GM13977 (cell line): ENCODE measurements at regions not wholly inside any gene's neighbourhood (a gene's known extent, or its start where the extent isn't known, plus 50 kb on each side); places are given as distances from the start of the nearest gene placed in this dataset.

ENCODE experiments used
- DNase-seq: peaks from one replicate; pipeline ENCODE4 v3.0.0; 2012; ENCODE audit warnings: low spot score
- in situ Hi-C: fragments of 300-500 bp; cut with MboI; formaldehyde crosslinking; loops from one replicate; pipeline ENCODE4 v1.12.0; 2022; ENCODE audit warnings: low sequenced_read_pairs, low pct_unique_long_range_greater_than_20kb, mixed read lengths, inconsistent platforms; ENCODE audit not compliant: unreplicated experiment
- TF ChIP-seq, protein P1 (sequence below): IDR thresholded peaks from 2 replicates; pipeline ENCODE4 v1.5.1; 2012; ENCODE audit warnings: mild to moderate bottlenecking, control low read depth; ENCODE audit not compliant: insufficient read depth; ENCODE audit errors: extremely low read depth, missing control alignments

DNA sequence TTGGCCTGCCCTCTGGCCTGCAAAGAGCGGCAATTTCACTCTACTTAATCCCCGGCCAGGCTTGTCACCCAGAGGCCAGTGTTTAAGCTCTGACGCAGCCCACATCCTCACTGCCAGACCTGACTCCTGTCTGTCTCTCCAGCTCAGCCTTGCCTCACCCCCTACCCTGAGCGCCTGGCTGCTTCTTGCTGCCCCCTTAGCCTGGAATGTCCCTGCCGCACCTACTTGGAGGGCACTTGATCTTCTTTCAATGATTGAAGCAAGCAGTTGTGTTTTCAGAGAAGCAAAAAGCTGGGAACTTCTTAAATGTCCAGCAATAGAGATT is 87.4 kb upstream of the ZBTB40 start:
- in situ Hi-C loops, result no loop called here
- DNase-seq, result no peak
- TF ChIP-seq, protein P1, sequence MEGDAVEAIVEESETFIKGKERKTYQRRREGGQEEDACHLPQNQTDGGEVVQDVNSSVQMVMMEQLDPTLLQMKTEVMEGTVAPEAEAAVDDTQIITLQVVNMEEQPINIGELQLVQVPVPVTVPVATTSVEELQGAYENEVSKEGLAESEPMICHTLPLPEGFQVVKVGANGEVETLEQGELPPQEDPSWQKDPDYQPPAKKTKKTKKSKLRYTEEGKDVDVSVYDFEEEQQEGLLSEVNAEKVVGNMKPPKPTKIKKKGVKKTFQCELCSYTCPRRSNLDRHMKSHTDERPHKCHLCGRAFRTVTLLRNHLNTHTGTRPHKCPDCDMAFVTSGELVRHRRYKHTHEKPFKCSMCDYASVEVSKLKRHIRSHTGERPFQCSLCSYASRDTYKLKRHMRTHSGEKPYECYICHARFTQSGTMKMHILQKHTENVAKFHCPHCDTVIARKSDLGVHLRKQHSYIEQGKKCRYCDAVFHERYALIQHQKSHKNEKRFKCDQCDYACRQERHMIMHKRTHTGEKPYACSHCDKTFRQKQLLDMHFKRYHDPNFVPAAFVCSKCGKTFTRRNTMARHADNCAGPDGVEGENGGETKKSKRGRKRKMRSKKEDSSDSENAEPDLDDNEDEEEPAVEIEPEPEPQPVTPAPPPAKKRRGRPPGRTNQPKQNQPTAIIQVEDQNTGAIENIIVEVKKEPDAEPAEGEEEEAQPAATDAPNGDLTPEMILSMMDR, result no peak

DNA sequence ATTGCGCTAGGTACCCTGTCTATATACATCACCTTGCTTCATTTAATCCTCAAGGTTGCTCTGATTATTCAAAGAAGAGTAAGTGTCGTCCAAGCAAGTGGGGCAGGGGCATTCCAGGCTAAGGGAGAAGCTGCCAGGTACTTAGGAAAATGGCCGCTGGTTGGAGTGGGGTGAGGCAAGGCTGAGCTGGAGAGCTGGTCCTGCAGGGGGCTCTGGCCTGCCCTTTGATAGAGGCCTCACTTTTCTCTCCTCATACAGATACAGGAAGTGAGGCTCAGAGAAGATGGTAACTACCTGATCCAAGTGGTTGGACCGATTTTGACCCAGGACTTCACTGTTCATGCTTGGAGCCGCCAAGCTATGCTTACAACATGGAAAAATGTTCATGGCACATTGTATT is 86.9 kb upstream of the ZBTB40 start:
- TF ChIP-seq, protein P1, result no peak
- DNase-seq, result no peak
- in situ Hi-C loops, result no loop called here

DNA sequence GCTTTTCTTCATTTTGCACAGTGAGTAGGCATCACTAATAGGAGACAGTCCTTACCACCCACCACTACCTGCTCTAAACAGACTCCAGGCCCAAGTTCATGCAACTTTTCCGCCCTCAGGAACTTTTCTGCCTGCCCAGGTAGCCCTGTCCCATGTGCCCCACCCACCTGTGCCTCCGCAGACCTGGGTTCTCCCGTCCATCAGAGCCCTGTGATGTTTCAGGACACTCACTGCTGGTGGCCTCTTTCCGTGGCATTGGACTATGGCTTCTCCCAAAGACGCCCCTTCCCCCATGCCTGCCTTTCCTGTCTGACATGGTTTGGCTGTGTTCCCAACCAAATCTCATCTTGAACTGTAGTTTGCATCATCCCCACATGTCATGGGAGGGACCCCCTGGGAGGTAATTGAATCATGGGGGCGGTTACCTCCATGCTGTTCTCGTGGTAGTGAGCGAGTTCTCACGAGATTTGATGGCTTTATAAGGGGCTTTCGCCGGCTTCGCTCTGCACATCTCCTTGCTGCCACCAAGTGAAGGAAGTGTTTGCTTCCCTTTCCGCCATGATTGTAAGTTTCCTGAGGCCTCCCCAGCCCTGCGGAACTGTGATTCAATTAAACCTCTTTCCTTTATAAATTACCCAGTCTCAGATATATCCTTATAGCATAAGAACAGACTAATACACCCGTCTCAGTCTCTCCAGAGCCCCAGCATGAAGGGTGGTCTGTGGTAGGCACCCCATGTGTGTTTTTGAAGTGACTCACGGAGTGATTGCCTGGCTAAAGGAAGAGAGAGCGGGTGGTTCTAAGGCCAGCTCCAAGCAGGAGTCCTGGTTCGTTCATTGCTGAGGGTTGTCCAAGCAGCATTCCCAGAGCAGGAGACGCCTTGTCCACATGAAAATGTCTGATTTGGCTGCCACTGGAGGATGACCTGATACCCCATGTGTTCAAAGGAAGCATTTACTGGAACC is 86.0 kb upstream of the ZBTB40 start:
- in situ Hi-C loops, result no loop called here
- TF ChIP-seq, protein P1, result no peak
- DNase-seq, result no peak

DNA sequence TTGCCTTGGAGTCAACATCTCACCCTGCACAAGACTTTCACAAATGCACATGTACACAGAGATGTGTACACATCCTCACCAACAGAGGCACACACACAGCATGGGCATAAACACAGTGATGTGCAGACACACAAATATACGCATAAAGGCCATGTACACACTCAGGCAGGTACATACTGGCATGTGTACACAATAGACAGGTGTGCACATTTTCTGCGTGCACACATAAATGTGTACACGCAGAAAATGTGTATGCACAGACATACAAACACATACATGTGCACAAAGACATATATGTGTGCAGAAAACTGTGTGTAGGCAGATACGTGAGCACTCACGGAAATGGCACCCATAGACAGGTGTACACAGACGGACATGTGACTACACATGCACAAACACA is 85.3 kb upstream of the ZBTB40 start:
- TF ChIP-seq, protein P1, result no peak
- DNase-seq, result no peak
- in situ Hi-C loops, result no loop called here

DNA sequence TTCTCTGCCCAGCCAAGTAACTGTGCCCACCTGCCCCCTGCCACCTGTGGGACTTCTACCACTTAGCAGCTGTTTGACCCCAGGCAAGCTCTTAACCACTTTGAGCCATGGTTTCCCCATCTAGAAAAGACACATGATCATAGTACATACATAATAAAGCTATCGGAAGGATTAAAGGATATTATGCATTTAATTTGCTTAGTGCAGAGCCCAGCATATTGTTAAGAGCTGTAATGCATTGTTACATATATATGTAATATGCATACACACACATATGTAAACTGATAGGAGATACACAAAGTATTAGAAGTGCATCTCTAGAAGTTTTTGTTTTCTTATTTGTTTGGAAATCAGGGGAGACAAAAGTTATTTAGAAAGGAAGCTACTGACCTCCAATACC is 83.5 kb upstream of the ZBTB40 start:
- no peak for DNase-seq
- TF ChIP-seq, protein P1, result no peak
- in situ Hi-C loops, result no loop called here

DNA sequence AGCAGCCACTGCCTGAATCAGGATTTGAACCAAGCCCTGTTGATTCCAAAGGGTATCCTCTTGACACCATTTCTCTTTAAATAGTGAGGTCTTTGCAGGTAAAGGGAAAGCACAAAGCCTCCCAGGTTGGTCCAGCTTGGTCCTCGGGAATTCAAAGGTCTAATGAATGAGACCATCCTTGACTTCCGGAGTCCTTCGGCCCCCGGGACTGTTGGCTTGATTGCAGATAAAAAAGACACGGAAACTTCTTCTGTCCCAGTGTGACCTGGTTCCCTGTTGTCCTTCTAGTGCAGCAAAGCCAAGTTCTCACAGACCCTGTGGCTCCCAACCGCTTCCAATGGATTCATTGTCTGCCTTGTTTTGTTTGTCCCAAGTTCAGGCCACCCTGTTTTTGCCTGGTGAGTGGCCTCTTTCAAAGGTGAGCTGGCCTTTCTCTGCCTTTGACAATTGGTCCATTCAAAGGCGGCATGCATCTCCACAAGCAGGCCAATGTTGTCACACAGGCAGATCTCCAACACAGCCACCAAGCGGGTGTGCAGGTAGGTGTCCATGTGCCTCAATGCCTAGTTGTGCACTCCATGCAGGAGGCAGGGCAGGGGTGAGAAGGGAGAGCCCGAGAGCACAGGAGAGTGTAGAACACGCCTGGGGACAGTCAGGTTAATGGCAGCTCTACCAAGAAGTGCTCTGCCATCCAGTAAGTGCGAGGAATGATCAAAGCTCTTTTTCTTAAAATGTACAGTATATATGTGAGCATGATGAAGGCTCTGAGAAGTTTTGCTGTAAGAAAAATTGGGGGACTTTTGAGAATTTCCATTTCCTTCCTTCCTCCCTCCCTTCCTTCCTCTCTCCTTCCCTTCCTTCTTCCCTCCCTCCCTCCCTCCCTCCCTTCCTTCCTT is 82.1 kb upstream of the ZBTB40 start:
- DNase-seq, result no peak
- TF ChIP-seq, protein P1, result no peak
- in situ Hi-C loops, result no loop called here
